ENCODE measurements at regions not wholly inside any gene's neighbourhood (a gene's known extent, or its start where the extent isn't known, plus 50 kb on each side); places are given as distances from the start of the nearest gene placed in this dataset.
A peak's percentile ranks its signal among the peaks of the same experiment; 100 is the strongest.

DNA sequence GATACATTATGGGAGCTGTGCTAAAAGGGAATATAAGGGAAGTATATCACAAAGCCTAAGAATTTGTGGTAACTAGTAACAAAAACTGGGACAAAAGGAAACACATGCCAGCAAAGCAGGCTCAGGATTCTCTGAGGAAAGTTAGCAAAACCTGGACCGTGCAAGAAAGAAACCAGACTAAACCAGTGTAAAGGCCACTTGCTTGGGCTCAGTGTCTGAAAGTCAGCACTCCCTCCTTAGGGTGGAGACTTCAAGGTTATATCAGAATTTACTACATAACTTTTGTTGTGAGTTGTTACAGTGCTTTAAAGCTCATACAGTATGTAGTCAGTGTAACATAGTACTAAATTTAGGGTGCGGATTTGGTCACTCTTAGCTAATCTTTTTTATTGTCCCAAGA is 269.9 kb upstream of the GADL1 start:
- peaks cover 0 to 17% (median 7%) of the 10 kb centered on the region in 4 donors for H3K4me1 ChIP-seq
- H3K27me3 ChIP-seq: no peaks in the 10 kb centered on the region
- no peaks in the 10 kb centered on the region for H3K9me3 ChIP-seq
- TF ChIP-seq POLR2AphosphoS5 (IDR thresholded peaks at IDR 0.05): no peak
- TF ChIP-seq POLR2A (IDR thresholded peaks at IDR 0.05): no peak
- TF ChIP-seq, protein P1, sequence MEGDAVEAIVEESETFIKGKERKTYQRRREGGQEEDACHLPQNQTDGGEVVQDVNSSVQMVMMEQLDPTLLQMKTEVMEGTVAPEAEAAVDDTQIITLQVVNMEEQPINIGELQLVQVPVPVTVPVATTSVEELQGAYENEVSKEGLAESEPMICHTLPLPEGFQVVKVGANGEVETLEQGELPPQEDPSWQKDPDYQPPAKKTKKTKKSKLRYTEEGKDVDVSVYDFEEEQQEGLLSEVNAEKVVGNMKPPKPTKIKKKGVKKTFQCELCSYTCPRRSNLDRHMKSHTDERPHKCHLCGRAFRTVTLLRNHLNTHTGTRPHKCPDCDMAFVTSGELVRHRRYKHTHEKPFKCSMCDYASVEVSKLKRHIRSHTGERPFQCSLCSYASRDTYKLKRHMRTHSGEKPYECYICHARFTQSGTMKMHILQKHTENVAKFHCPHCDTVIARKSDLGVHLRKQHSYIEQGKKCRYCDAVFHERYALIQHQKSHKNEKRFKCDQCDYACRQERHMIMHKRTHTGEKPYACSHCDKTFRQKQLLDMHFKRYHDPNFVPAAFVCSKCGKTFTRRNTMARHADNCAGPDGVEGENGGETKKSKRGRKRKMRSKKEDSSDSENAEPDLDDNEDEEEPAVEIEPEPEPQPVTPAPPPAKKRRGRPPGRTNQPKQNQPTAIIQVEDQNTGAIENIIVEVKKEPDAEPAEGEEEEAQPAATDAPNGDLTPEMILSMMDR (IDR thresholded peaks at IDR 0.05): no peak
- TF ChIP-seq EP300 (IDR thresholded peaks at IDR 0.05): no peak
- no peaks in the 10 kb centered on the region for H3K36me3 ChIP-seq
- intact Hi-C loops (cut with DNase I; ENCODE audit: low total_unique reads): no loop called here
- WGBS, 5 donors: 79 to 84% (median 82%) methylated on average over 2 of the region's 2 CpGs
- H3K4me3 ChIP-seq: no peak overlapping the region
- peak in 1 of 2 donors; percentile 51 for DNase-seq
- H3K27ac ChIP-seq: no peak overlapping the region

DNA sequence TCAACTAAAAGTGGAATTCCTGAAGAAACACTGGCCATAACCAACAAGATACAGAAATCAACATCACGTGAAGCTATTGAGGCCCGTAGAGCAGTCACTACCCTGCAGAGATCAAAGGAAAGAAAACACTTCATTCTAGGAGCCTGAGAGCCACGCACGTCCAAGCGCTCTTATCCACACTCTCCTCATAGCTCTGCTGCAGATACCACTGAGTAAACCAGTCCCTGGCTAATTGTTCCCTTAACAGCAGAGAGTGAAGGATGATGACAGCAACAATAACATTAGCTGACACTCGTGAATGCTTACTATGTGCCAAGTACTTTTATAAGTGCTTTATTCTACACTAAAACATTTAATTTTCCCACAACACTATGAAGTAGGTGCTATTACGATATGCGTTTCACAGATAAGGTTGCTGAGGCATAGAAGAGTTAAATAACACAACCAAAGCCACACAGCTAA is 271.0 kb upstream of the GADL1 start:
- Histone ChIP-seq H3K9me3 (no peaks in the 10 kb centered on the region), H3K27me3 (no peaks in the 10 kb centered on the region), H3K4me3 (no peak overlapping the region), H3K4me1 (peaks cover 0 to 17% (median 7%) of the 10 kb centered on the region in 4 donors), H3K27ac (no peak overlapping the region), H3K36me3 (no peaks in the 10 kb centered on the region)
- intact Hi-C loops (cut with DNase I; ENCODE audit: low total_unique reads): no loop called here
- TF ChIP-seq, protein P1 (IDR thresholded peaks at IDR 0.05): no peak
- TF ChIP-seq POLR2AphosphoS5 (IDR thresholded peaks at IDR 0.05): no peak
- TF ChIP-seq EP300 (IDR thresholded peaks at IDR 0.05): no peak
- TF ChIP-seq POLR2A (IDR thresholded peaks at IDR 0.05): no peak
- DNase-seq: peak in 1 of 2 donors; percentile 34
- 28 to 52% (median 38%) methylated on average over 8 of the region's 8 CpGs for WGBS, 5 donors

DNA sequence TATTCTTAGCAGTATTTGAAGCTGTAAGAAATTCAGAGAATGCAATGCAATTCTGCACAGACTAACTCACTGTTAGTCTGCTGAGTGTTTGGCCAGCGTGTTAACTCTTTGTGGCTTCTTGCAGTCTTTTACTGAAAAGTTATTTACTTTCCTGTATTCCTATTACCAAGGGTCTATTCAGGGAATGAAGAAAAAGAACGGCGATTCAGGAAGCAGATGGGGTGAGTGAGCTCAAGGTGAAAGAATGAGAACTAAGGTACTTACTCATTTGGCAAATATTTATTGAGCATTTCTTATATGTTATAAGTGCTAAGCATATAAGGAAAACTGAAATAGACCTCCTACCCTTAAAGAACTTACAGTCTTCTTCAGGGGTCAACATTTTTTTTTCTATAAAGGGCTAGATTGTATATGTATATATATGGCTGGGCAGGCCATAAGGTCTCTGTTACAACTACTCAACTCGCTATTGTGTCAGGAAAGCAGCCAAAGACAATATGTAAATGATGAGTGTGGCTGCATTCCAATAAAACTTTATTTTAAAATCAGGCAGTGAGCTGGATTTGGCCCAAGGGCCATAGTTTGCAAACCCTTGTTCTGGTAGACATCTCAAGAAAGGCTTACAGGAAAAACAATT is 271.9 kb upstream of the GADL1 start:
- Histone ChIP-seq H3K4me1 (peaks cover 0 to 17% (median 7%) of the 10 kb centered on the region in 4 donors), H3K4me3 (no peak overlapping the region), H3K27ac (peak overlapping the region in 1 of 5 donors; percentile 17), H3K27me3 (no peaks in the 10 kb centered on the region), H3K36me3 (no peaks in the 10 kb centered on the region), H3K9me3 (no peaks in the 10 kb centered on the region)
- DNase-seq: peak in 1 of 2 donors; percentile 70
- no peak for TF ChIP-seq POLR2A (IDR thresholded peaks at IDR 0.05)
- TF ChIP-seq POLR2AphosphoS5 (IDR thresholded peaks at IDR 0.05): no peak
- TF ChIP-seq EP300 (IDR thresholded peaks at IDR 0.05): no peak
- TF ChIP-seq, protein P1 (IDR thresholded peaks at IDR 0.05): no peak
- WGBS, 5 donors: 18 to 39% (median 24%) methylated on average over 4 of the region's 4 CpGs
- intact Hi-C loops (cut with DNase I; ENCODE audit: low total_unique reads): no loop called here

DNA sequence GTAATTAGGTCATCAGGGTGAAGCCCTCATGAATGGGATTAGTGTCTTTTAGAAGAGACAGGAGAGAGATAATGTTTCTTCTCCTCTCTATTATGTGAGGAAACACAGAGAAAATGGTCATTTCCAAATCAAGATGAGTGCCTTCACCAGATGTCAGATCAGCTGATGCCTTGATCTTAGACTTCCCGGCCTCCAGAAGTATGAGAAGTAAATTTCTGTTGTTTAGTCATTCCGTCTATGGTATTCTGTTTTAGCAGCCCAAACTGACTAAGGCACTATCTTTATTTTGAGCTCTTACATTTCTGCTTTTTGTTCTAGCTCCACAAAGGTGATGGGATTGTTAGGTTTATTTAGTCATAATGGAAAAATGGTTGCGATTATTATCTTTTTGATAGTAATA is 273.2 kb upstream of the GADL1 start:
- no peak overlapping the region for H3K27ac ChIP-seq
- H3K9me3 ChIP-seq: no peaks in the 10 kb centered on the region
- TF ChIP-seq POLR2A (IDR thresholded peaks at IDR 0.05): no peak
- TF ChIP-seq, protein P1 (IDR thresholded peaks at IDR 0.05): no peak
- no peaks in the 10 kb centered on the region for H3K27me3 ChIP-seq
- no peaks in the 10 kb centered on the region for H3K36me3 ChIP-seq
- 90 to 98% (median 94%) methylated on average over 3 of the region's 3 CpGs for whole genome bisulfite sequencing, 5 donors
- H3K4me3 ChIP-seq: no peak overlapping the region
- no peak for DNase-seq
- intact Hi-C loops (cut with DNase I; ENCODE audit: low total_unique reads): no loop called here
- H3K4me1 ChIP-seq: peaks cover 0 to 17% (median 7%) of the 10 kb centered on the region in 4 donors

Measured in stomach (tissue), 8 donors.